Uterus (tissue), 2 donors: ENCODE measurements at regions not wholly inside any gene's neighbourhood (a gene's known extent, or its start where the extent isn't known, plus 50 kb on each side); places are given as distances from the start of the nearest gene placed in this dataset.

Source experiments
- CTCF ChIP-seq, 4 experiments: fragments of 200-600 bp in 2 of 4; fragments of 450-650 bp in 2 of 4; sonication (generic) in 2 of 4; IDR thresholded peaks; one replicate each; pipeline ENCODE4 v1.5.1; 2016 to 2019; ENCODE audit warnings: antibody characterized with exemption in 4 of 4, mild to moderate bottlenecking in 2 of 4, moderate library complexity in 1 of 4
- POLR2A ChIP-seq, 2 donors: fragments of 450-650 bp; IDR thresholded peaks; one replicate each; pipeline ENCODE4 v1.6.1; 2016; ENCODE audit warnings: antibody characterized with exemption in 2 of 2, mild to moderate bottlenecking in 1 of 2, moderate library complexity in 1 of 2

GRCh38 chr6:148286563-148286962 is 56.1 kb upstream of the SASH1 start:
- no peak for TF ChIP-seq CTCF (IDR thresholded peaks at IDR 0.05)
- no peak for TF ChIP-seq POLR2A (IDR thresholded peaks at IDR 0.05)
